ENCODE measurements at regions not wholly inside any gene's neighbourhood (a gene's known extent, or its start where the extent isn't known, plus 50 kb on each side); places are given as distances from the start of the nearest gene placed in this dataset.

GRCh38 chr5:8600843-8601242, 731.9 kb downstream of the MTRR start:
- TF ChIP-seq EZH2 (IDR thresholded peaks at IDR 0.05; ENCODE audit: borderline replicate concordance, low read depth, low read length, severe bottlenecking): no peak
- TF ChIP-seq JUN (IDR thresholded peaks at IDR 0.05; ENCODE audit: borderline replicate concordance, insufficient read depth, insufficient read length, low read depth): no peak
- TF ChIP-seq GATA2 (IDR thresholded peaks at IDR 0.05; ENCODE audit: insufficient read depth, insufficient read length, low read depth, low read length): no peak
- TF ChIP-seq POLR2A (IDR thresholded peaks at IDR 0.05; ENCODE audit: low read depth, low read length): no peak
- no peak for TF ChIP-seq MYC (IDR thresholded peaks at IDR 0.05; ENCODE audit: low read depth, low read length)
- no peak for TF ChIP-seq POLR2AphosphoS5 (IDR thresholded peaks at IDR 0.05; ENCODE audit: insufficient read depth, low read depth, low read length)
- no peak for TF ChIP-seq FOS (IDR thresholded peaks at IDR 0.05; ENCODE audit: borderline replicate concordance, insufficient read depth, low read length)
- no peak for TF ChIP-seq CTCF (IDR thresholded peaks at IDR 0.05; ENCODE audit: extremely low read depth in 1 of 2, insufficient read depth in 1 of 2, low read depth in 1 of 2, low read length in 2 of 2)
- no peak for TF ChIP-seq MAX (IDR thresholded peaks at IDR 0.05; ENCODE audit: insufficient read depth, insufficient read length)
- Histone ChIP-seq H3K9me1 (replicated peaks; ENCODE audit: control insufficient read depth, extremely low read depth, insufficient read depth, low read length) (no peaks in the 10 kb centered on the region), H3K9ac (replicated peaks; ENCODE audit: extremely low read depth, insufficient read depth, low read length) (no peak overlapping the region), H4K20me1 (replicated peaks; ENCODE audit: control insufficient read depth, extremely low read depth, insufficient read depth, low read length) (no peaks in the 10 kb centered on the region), H3K27me3 (ENCODE audit: control insufficient read depth in 2 of 2, insufficient read depth in 2 of 2, low read length in 2 of 2) (no peaks in the 10 kb centered on the region), H3K36me3 (ENCODE audit: control insufficient read depth in 2 of 2, extremely low read depth in 1 of 2, insufficient read depth in 2 of 2, low read length in 2 of 2) (no peaks in the 10 kb centered on the region), H3K27ac (ENCODE audit: insufficient read depth, low read depth, low read length) (no peak overlapping the region), H3K79me2 (ENCODE audit: control insufficient read depth, insufficient read depth, low read length) (no peaks in the 10 kb centered on the region), H3K4me1 (ENCODE audit: control insufficient read depth, extremely low read depth, insufficient read depth, low read length) (no peaks in the 10 kb centered on the region), H3K9me3 (replicated peaks; ENCODE audit: control insufficient read depth, insufficient read depth, low read length) (peaks cover 4% of the 10 kb centered on the region), H3K4me3 (replicated peaks in 1 of 3; ENCODE audit: insufficient read depth in 1 of 3, low read depth in 1 of 3, low read length in 3 of 3) (no peak overlapping the region), H3K4me2 (ENCODE audit: insufficient read depth, low read length) (no peak overlapping the region), H2AFZ (ENCODE audit: low read depth, low read length) (no peak overlapping the region)
- CTCF ChIA-PET: no interaction called here
- no TSS peak for BruUV-seq (replicated peaks)
- no peak for DNase-seq (ENCODE audit: low read depth, low spot score)
- dilution Hi-C loops (cut with MboI; ENCODE audit: extremely low pct_ligation_motif_present, low sequenced_read_pairs) (no loop called here), intact Hi-C loops (cut with micrococcal nuclease) (no loop called here)
- FAIRE-seq: no peak
- POLR2A ChIA-PET: no interaction called here

Data from endothelial cell of umbilical vein (primary cell).